BJ (cell line): ENCODE measurements at regions not wholly inside any gene's neighbourhood (a gene's known extent, or its start where the extent isn't known, plus 50 kb on each side); places are given as distances from the start of the nearest gene placed in this dataset.
"Not testable (repeated sequence)": the region's sequence is repeated elsewhere in the genome, so short reads cannot be mapped to it uniquely, and the experiment has no call there.

Source experiments
- CTCF ChIA-PET: fragments of 350-600 bp; formaldehyde crosslinking; extraction: SDS; loops from one replicate; lab custom pipeline; 2021; ENCODE audit warnings: antibody characterized with exemption, inconsistent platforms; lab: Yijun Ruan, JAX
- POLR2A ChIA-PET: fragments of 300-600 bp; sonication (Branson Sonifier 250); formaldehyde crosslinking; extraction: SDS; loops from one replicate; lab custom pipeline; 2021; ENCODE audit warnings: antibody characterized with exemption; lab: Charles Lee
- DNase-seq: peaks from one replicate; pipeline ENCODE4 v3.0.0-alpha.2; 2011; ENCODE audit warnings: low read depth
- H3K27me3 ChIP-seq: 2 replicates; pipeline ENCODE4 v1.6.0; 2011; ENCODE audit warnings: low read length; ENCODE audit not compliant: control insufficient read depth, insufficient read depth
- H3K36me3 ChIP-seq: 2 replicates; pipeline ENCODE4 v1.5.1; 2011; ENCODE audit warnings: low read length; ENCODE audit not compliant: control insufficient read depth, insufficient read depth
- H3K4me3 ChIP-seq: 2 replicates; pipeline ENCODE4 v1.5.1; 2011; ENCODE audit warnings: low read depth, mild to moderate bottlenecking, control low read depth, low read length
- TF ChIP-seq, protein P1 (sequence below): IDR thresholded peaks from 2 replicates; pipeline ENCODE4 v1.5.1; 2011; ENCODE audit warnings: low read depth, mild to moderate bottlenecking, control low read depth, inconsistent platforms, low read length, moderate library complexity; ENCODE audit not compliant: insufficient read depth

DNA sequence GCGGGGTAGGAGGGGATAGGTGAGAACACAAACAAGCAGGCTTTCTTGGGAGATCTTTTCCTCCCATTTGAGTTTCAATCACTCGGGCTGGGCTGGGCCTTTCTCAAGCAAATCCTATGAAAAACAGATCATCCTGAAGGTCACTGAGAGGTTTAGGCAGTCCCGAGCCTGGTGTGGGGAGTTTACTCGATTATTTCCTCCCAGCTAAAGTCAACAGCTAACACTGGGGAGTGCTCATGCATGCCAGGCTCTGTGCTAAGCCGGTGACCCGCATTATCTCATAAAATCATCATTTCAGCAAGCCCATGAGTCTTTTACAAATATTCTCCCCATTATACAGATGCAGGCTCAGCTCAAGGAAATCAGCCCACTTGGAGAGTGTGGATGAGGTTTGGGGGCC, 85.0 kb upstream of the PAX2 start:
- Histone ChIP-seq H3K27me3 (peaks cover 64% of the 10 kb centered on the region), H3K36me3 (no peaks in the 10 kb centered on the region), H3K4me3 (no peak overlapping the region)
- ChIA-PET CTCF (no interaction called here), POLR2A (no interaction called here)
- no peak for DNase-seq
- TF ChIP-seq, protein P1, sequence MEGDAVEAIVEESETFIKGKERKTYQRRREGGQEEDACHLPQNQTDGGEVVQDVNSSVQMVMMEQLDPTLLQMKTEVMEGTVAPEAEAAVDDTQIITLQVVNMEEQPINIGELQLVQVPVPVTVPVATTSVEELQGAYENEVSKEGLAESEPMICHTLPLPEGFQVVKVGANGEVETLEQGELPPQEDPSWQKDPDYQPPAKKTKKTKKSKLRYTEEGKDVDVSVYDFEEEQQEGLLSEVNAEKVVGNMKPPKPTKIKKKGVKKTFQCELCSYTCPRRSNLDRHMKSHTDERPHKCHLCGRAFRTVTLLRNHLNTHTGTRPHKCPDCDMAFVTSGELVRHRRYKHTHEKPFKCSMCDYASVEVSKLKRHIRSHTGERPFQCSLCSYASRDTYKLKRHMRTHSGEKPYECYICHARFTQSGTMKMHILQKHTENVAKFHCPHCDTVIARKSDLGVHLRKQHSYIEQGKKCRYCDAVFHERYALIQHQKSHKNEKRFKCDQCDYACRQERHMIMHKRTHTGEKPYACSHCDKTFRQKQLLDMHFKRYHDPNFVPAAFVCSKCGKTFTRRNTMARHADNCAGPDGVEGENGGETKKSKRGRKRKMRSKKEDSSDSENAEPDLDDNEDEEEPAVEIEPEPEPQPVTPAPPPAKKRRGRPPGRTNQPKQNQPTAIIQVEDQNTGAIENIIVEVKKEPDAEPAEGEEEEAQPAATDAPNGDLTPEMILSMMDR = no peak

DNA sequence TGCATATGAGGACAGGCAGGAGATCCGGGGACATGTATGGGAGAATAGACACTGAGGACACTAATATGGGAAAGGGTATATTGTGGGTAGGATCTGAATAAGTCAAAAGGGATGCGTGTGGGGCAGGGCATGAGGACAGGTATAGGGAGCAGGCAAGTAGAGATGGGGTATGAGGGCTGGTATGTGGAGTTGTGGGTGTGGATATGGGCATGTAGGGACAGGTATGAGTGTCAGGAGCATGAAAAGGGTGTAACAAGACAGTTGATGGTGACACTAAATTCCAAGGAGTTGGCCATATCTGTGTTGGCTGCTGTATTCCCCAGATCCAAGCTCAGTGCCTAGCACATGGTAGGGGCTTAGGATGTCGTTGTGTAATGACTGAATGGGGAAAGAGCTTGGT, 84.4 kb upstream of the PAX2 start:
- CTCF ChIA-PET = no interaction called here
- DNase-seq = no peak
- peaks cover 58% of the 10 kb centered on the region for H3K27me3 ChIP-seq
- H3K36me3 ChIP-seq = no peaks in the 10 kb centered on the region
- no peak overlapping the region for H3K4me3 ChIP-seq
- POLR2A ChIA-PET = no interaction called here
- TF ChIP-seq, protein P1 = no peak

DNA sequence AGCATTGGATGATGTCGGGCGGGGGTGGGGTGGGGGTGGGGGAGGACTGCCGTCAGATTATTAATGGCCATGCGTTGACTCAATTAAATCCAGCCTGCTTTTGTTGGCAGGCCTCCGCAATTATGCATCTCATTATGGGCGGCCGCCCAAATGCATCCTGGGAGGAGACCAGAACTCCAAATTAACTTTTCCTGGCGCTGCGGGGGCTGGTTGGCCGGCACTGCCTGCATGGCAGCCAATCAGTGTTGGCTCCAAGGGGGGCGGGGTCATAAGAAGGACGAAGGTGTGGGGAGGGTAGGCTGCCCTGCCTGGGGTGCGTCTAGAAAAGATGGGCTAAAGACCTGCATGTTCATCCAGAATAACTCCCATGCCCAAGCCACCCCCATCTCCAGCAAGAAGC, 83.9 kb upstream of the PAX2 start:
- ChIA-PET POLR2A (no interaction called here), CTCF (no interaction called here)
- Histone ChIP-seq H3K36me3 (no peaks in the 10 kb centered on the region), H3K4me3 (no peak overlapping the region), H3K27me3 (peaks cover 56% of the 10 kb centered on the region)
- no peak for DNase-seq
- TF ChIP-seq, protein P1 = no peak

DNA sequence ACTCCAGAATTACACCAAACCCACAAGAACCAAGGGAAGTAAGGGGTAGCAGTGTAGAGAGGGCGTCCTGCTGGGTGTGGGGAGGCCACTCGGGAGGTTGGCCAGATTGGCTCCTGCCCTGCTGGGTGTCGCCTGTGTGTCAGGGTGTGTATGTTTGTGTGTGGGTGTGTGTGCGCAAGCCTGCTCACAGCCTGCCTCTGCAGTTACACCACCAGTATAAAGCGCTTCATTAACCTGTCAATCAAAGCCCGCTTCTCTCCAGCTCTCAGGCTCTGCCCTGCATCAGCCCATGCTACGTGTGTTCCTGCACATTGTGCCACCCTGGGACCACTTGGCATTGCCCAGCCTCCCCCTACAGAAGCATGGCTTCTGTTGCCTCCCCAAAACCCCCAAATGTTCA, 83.3 kb upstream of the PAX2 start:
- no peaks in the 10 kb centered on the region for H3K36me3 ChIP-seq
- DNase-seq = no peak
- POLR2A ChIA-PET = no interaction called here
- CTCF ChIA-PET = no interaction called here
- TF ChIP-seq, protein P1 = no peak
- H3K4me3 ChIP-seq = no peak overlapping the region
- peaks cover 52% of the 10 kb centered on the region for H3K27me3 ChIP-seq

DNA sequence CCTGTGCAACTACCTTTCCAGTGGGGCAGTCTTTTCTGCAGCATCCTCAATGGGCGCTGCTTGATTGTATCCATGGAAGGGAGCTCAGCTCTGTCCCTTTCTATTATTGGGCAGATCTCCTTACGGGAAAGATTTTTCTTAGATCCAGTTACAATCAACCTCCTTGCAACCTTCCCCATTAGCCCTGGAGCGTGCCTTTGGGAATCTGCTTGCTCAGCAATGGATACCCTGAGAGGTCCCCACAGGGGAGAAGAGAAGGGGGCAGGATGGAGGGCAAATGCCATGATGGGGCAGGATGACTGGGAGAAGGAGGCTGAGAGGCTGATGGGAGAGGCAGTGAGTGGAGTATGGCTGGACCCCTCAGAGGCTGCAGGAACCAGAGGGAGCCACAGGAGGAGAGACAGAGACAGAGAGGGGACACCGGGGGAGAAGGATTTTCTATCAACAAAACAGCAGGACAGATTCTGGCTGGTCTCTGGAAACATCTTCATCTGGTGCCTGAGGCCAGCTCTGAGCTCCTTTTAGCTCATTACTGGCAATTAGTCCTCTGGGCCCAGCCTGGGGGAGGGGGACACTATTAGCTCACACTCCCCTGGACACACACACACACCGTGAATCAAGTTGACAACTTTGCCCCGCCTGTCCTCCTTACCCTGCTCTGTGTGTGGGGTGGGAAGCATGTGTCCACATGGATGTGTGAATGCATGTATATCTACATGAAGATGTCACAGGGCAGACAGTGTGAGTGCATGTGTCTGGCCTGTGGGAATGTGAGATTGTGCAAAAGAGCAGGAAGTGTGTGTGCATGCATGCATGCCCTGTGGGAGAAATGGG, 80.8 kb upstream of the PAX2 start:
- H3K27me3 ChIP-seq = peaks cover 41% of the 10 kb centered on the region

DNA sequence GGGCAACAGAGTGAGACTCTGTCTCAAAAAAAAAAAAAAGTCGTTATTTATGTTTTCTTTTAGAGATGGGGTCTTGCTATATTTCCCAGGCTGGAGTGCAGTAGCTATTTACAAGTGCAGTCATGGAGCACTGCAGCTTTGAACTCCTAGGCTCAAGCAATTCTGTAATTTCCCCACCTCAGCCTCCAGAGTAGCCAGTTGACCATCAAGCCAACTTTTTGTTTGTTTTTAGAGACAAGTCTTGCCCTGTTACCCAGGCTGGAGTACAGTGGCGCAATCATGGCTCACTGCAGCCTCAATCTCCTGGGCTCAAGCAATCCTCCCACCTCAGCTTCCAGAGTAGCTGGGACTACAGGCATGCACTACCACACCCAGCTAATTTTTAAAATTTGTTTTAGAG, 78.7 kb upstream of the PAX2 start:
- H3K36me3 ChIP-seq, H3K4me3 ChIP-seq, DNase-seq, POLR2A ChIA-PET, CTCF ChIA-PET: not testable (repeated sequence)
- H3K27me3 ChIP-seq = peaks cover 36% of the 10 kb centered on the region

More for the DNA sequence above, 80.8 kb upstream of the PAX2 start:
- Histone ChIP-seq H3K4me3 (no peak overlapping the region), H3K36me3 (no peaks in the 10 kb centered on the region)
- TF ChIP-seq, protein P1 = no peak
- CTCF ChIA-PET = interaction anchor here (1.3 kb wide), 1 partner anchor 214 kb away, joined by 3 read pairs; no protein-coding TSS in a partner anchor
- no peak for DNase-seq
- POLR2A ChIA-PET = no interaction called here
